H1 (cell line): ENCODE measurements at regions not wholly inside any gene's neighbourhood (a gene's known extent, or its start where the extent isn't known, plus 50 kb on each side); places are given as distances from the start of the nearest gene placed in this dataset.

Experiments used
- NRF1 ChIP-seq: IDR thresholded peaks from 2 replicates; pipeline ENCODE4 v1.6.1; 2011; ENCODE audit warnings: mild to moderate bottlenecking, low read depth, low read length, improper control_type of control experiment
- YY1 ChIP-seq: IDR thresholded peaks from 2 replicates; pipeline ENCODE4 v1.6.1; 2011; ENCODE audit warnings: low read depth, mild to moderate bottlenecking, low read length

DNA sequence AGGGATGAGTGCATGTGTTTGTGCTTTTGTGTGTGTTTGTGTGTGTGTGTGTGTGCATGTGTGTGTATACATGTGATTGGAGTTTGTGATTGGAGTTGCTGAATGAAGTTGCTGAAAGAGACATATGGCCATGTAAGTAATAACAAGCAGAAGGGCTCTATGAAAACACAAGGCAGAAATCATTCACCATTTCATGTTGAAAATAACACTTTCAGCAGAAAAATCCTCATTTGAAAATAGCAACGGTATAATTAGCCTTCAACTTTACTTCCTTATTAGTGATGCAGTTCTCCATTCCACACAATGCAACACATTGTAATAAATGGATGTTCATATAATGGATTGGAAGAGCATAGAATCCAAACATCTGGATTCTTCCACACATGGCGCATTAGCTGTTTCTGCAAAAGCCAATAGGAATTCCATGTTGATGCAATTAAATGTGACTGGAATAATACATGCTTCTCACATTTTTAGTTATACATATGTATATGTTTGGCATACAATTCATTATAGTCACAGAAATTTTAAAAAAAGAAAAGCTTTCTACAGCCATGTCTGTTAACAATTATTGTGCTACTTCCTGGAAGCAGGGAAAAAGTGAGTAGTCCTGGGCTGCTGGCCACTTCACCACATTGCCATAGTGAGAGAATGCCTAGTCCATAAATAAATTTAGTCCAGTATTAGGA, 538.0 kb downstream of the LTN1 start:
- TF ChIP-seq YY1 (no peak), NRF1 (no peak)
